K562 (cell line): ENCODE measurements at regions not wholly inside any gene's neighbourhood (a gene's known extent, or its start where the extent isn't known, plus 50 kb on each side); places are given as distances from the start of the nearest gene placed in this dataset.

ENCODE experiments used
- ATAC-seq: fragments of 200-7000 bp; cut with Tn5 transposase; 3 replicates; pipeline ENCODE4 v1.9.1; 2020; ENCODE audit warnings: moderate library complexity
- BruUV-seq: library from RNA; stranded (reverse); fragments of 400-500 nt; replicated peaks from 2 replicates; lab custom pipeline; 2021; lab: Mats Ljungman, UMichigan
- CTCF ChIA-PET: fragments of 300-600 bp; formaldehyde crosslinking; extraction: SDS; loops from one replicate; lab custom pipeline; 2021; ENCODE audit warnings: low intra/inter-chr PET ratio; lab: Yijun Ruan, JAX
- POLR2A ChIA-PET: fragments of 300-600, 350-650 bp; sonication (Branson Sonifier 250); formaldehyde crosslinking; extraction: SDS; loops from one replicate; lab custom pipeline; 2021; ENCODE audit warnings: antibody characterized with exemption, inconsistent platforms; lab: Yijun Ruan, JAX
- DNase-seq, 4 experiments: peaks; one replicate each; pipeline versions ENCODE4 v3.0.0 to v3.0.0-alpha.2; 2011 to 2018; ENCODE audit warnings: low spot score in 3 of 4, mixed read lengths in 3 of 4; ENCODE audit errors: extremely low read depth in 1 of 4
- FAIRE-seq: peaks from 2 replicates; lab custom pipeline; 2011; peaks lifted over from hg19 to GRCh38; lab: Jason Lieb, UNC
- H2AFZ ChIP-seq: 2 replicates; pipeline ENCODE4 v1.6.0; 2011; ENCODE audit warnings: low read depth, low read length, control low read depth, inconsistent platforms
- H3K27ac ChIP-seq: fragments of 200-600 bp; 3 replicates; pipeline ENCODE4 v1.8.0; 2011; ENCODE audit warnings: low read depth, mild to moderate bottlenecking, control low read depth, inconsistent platforms, low read length, moderate library complexity, mixed read lengths; ENCODE audit errors: extremely low read depth
- H3K27me3 ChIP-seq, 2 experiments: fragments of 300-600 bp in 1 of 2; 2 replicates in 1 of 2; 3 replicates in 1 of 2; pipeline versions ENCODE4 v1.6.0 to v1.8.0; 2011; ENCODE audit warnings: inconsistent platforms in 2 of 2, low read length in 2 of 2, mild to moderate bottlenecking in 1 of 2, mixed read lengths in 1 of 2, moderate library complexity in 1 of 2; ENCODE audit not compliant: control insufficient read depth in 2 of 2, insufficient read depth in 2 of 2
- H3K36me3 ChIP-seq: fragments of 300-600 bp; 3 replicates; pipeline ENCODE4 v1.8.0; 2011; ENCODE audit warnings: mild to moderate bottlenecking, low read length, inconsistent platforms; ENCODE audit not compliant: control insufficient read depth, insufficient read depth
- H3K4me1 ChIP-seq, 2 experiments: fragments of 200-600 bp in 1 of 2; replicated peaks in 1 of 2; 2 replicates in 1 of 2; 3 replicates in 1 of 2; pipeline versions ENCODE4 v1.5.1 to v1.8.0; 2011; ENCODE audit warnings: inconsistent platforms in 2 of 2, low read length in 2 of 2, mild to moderate bottlenecking in 1 of 2, mixed read lengths in 1 of 2, moderate library complexity in 1 of 2; ENCODE audit not compliant: control insufficient read depth in 2 of 2, insufficient read depth in 2 of 2
- H3K4me2 ChIP-seq: 2 replicates; pipeline ENCODE4 v1.6.1; 2011; ENCODE audit warnings: low read length, control low read depth, inconsistent platforms, mixed read lengths; ENCODE audit not compliant: insufficient read depth
- H3K4me3 ChIP-seq: fragments of 200-600 bp; sonication (generic), shearing (Covaris generic); 2 replicates; pipeline ENCODE4 v1.5.1; 2016; ENCODE audit warnings: control low read depth, inconsistent platforms
- H3K79me2 ChIP-seq: fragments of 200-600 bp; 3 replicates; pipeline ENCODE4 v1.8.0; 2011; ENCODE audit warnings: low read length, inconsistent platforms; ENCODE audit not compliant: control insufficient read depth, insufficient read depth
- H3K9ac ChIP-seq, 2 experiments: 2 replicates each; pipeline versions ENCODE4 v1.6.0 to v1.6.1; 2011; ENCODE audit warnings: low read depth in 2 of 2, low read length in 2 of 2, control low read depth in 1 of 2, inconsistent platforms in 1 of 2, mild to moderate bottlenecking in 1 of 2, mixed read lengths in 1 of 2; ENCODE audit not compliant: insufficient read depth in 1 of 2
- H3K9me1 ChIP-seq: one replicate; pipeline ENCODE4 v1.6.0; 2011; ENCODE audit warnings: inconsistent platforms, mild to moderate bottlenecking, low read length, moderate library complexity; ENCODE audit not compliant: control insufficient read depth, insufficient read depth
- H3K9me3 ChIP-seq: replicated peaks from 2 replicates; pipeline ENCODE4 v1.5.1; 2011; ENCODE audit warnings: low read depth, low read length, inconsistent platforms; ENCODE audit not compliant: control insufficient read depth, insufficient read depth
- H4K20me1 ChIP-seq: replicated peaks from 2 replicates; pipeline ENCODE4 v1.6.1; 2011; ENCODE audit warnings: low read length, inconsistent platforms, mixed read lengths; ENCODE audit not compliant: control insufficient read depth, insufficient read depth
- CCAR2 ChIP-seq: fragments of 200-400 bp; formaldehyde crosslinking; IDR thresholded peaks from 2 replicates; pipeline ENCODE4 v1.6.1; 2017; ENCODE audit warnings: mild to moderate bottlenecking, low read depth, low read length
- CLOCK ChIP-seq: fragments of 250-450 bp; sonication (Bioruptor Pico); IDR thresholded peaks from 2 replicates; pipeline ENCODE4 v1.4.0; 2020; ENCODE audit warnings: mild to moderate bottlenecking, moderate library complexity, borderline replicate concordance
- WGBS: fragments of 100-300 bp; shearing (Covaris generic); methylation state at CpG from one replicate; pipeline ENCODE4 v1.1.6; 2016; ENCODE audit warnings: low coverage, mixed read lengths; ENCODE audit not compliant: insufficient coverage; ENCODE audit errors: missing lambda C conversion rate; 5-methylcytosine and 5-hydroxymethylcytosine counted together
- in situ Hi-C: fragments of 300-500 bp; cut with MboI; formaldehyde crosslinking; loops from 4 replicates; pipeline ENCODE4 v1.15.0; 2018; ENCODE audit warnings: inconsistent platforms, mixed read lengths
- intact Hi-C: fragments of 100-400 bp; cut with micrococcal nuclease; formaldehyde crosslinking; loops from 2 replicates; pipeline ENCODE4 v1.14.2; 2022
- TF ChIP-seq, protein P1 (sequence below): fragments of 450-650 bp; IDR thresholded peaks from 2 replicates; pipeline ENCODE4 v1.6.1; 2016; ENCODE audit warnings: mild to moderate bottlenecking, moderate library complexity

DNA sequence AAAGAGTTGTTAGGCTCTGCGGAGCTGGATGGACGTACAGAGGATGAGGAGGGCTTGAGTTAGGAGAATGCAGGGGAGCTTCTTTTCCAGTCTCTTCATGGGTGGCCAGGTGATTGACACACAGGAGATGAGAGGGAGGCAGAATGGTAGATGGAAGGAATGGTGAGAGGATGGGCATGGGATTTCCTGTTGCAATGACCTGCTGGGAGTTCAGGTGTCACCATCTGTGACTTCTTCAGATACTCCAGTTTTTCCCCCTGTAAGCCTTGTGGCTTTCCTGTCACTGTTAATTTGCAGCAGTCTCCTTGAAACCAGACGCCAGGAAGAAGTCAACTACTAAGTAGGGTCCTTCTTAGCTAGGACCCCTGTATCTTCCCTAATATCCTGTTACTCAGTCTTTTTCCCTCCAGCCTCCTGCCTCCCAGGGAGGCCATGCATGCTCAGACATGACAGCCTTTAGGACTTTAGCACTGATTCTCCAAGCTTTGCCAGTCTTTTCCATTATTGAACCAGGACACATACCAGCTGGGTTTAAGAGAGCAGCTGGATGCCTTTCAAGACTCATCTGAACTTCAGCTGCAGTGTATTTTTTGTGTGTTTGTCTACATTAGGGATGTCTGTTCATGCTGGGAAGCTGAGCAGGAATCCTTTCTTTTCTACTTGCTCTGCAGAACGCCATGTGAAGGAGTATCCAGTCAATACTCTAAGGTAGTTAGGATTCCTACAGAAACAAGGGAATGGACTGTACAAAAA is 67.2 kb upstream of the CD180 start:
- no peaks in the 10 kb centered on the region for H3K79me2 ChIP-seq
- CTCF ChIA-PET = no interaction called here
- TF ChIP-seq CCAR2 (no peak), CLOCK (CRISPR knock-in tag) (no peak)
- TF ChIP-seq, protein P1, sequence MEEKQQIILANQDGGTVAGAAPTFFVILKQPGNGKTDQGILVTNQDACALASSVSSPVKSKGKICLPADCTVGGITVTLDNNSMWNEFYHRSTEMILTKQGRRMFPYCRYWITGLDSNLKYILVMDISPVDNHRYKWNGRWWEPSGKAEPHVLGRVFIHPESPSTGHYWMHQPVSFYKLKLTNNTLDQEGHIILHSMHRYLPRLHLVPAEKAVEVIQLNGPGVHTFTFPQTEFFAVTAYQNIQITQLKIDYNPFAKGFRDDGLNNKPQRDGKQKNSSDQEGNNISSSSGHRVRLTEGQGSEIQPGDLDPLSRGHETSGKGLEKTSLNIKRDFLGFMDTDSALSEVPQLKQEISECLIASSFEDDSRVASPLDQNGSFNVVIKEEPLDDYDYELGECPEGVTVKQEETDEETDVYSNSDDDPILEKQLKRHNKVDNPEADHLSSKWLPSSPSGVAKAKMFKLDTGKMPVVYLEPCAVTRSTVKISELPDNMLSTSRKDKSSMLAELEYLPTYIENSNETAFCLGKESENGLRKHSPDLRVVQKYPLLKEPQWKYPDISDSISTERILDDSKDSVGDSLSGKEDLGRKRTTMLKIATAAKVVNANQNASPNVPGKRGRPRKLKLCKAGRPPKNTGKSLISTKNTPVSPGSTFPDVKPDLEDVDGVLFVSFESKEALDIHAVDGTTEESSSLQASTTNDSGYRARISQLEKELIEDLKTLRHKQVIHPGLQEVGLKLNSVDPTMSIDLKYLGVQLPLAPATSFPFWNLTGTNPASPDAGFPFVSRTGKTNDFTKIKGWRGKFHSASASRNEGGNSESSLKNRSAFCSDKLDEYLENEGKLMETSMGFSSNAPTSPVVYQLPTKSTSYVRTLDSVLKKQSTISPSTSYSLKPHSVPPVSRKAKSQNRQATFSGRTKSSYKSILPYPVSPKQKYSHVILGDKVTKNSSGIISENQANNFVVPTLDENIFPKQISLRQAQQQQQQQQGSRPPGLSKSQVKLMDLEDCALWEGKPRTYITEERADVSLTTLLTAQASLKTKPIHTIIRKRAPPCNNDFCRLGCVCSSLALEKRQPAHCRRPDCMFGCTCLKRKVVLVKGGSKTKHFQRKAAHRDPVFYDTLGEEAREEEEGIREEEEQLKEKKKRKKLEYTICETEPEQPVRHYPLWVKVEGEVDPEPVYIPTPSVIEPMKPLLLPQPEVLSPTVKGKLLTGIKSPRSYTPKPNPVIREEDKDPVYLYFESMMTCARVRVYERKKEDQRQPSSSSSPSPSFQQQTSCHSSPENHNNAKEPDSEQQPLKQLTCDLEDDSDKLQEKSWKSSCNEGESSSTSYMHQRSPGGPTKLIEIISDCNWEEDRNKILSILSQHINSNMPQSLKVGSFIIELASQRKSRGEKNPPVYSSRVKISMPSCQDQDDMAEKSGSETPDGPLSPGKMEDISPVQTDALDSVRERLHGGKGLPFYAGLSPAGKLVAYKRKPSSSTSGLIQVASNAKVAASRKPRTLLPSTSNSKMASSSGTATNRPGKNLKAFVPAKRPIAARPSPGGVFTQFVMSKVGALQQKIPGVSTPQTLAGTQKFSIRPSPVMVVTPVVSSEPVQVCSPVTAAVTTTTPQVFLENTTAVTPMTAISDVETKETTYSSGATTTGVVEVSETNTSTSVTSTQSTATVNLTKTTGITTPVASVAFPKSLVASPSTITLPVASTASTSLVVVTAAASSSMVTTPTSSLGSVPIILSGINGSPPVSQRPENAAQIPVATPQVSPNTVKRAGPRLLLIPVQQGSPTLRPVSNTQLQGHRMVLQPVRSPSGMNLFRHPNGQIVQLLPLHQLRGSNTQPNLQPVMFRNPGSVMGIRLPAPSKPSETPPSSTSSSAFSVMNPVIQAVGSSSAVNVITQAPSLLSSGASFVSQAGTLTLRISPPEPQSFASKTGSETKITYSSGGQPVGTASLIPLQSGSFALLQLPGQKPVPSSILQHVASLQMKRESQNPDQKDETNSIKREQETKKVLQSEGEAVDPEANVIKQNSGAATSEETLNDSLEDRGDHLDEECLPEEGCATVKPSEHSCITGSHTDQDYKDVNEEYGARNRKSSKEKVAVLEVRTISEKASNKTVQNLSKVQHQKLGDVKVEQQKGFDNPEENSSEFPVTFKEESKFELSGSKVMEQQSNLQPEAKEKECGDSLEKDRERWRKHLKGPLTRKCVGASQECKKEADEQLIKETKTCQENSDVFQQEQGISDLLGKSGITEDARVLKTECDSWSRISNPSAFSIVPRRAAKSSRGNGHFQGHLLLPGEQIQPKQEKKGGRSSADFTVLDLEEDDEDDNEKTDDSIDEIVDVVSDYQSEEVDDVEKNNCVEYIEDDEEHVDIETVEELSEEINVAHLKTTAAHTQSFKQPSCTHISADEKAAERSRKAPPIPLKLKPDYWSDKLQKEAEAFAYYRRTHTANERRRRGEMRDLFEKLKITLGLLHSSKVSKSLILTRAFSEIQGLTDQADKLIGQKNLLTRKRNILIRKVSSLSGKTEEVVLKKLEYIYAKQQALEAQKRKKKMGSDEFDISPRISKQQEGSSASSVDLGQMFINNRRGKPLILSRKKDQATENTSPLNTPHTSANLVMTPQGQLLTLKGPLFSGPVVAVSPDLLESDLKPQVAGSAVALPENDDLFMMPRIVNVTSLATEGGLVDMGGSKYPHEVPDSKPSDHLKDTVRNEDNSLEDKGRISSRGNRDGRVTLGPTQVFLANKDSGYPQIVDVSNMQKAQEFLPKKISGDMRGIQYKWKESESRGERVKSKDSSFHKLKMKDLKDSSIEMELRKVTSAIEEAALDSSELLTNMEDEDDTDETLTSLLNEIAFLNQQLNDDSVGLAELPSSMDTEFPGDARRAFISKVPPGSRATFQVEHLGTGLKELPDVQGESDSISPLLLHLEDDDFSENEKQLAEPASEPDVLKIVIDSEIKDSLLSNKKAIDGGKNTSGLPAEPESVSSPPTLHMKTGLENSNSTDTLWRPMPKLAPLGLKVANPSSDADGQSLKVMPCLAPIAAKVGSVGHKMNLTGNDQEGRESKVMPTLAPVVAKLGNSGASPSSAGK = no peak

More for the DNA sequence above, 67.2 kb upstream of the CD180 start:
- intact Hi-C loops = no loop called here
- no peak overlapping the region for H3K9ac ChIP-seq
- in situ Hi-C loops = no loop called here
- ATAC-seq (no peak), FAIRE-seq (no peak), DNase-seq (no peak)
- no peaks in the 10 kb centered on the region for H3K4me1 ChIP-seq
- H3K4me3 ChIP-seq = no peak overlapping the region
- no peaks in the 10 kb centered on the region for H3K36me3 ChIP-seq
- no peak overlapping the region for H2AFZ ChIP-seq
- no peaks in the 10 kb centered on the region for H3K9me1 ChIP-seq
- H4K20me1 ChIP-seq = no peaks in the 10 kb centered on the region
- H3K27me3 ChIP-seq = no peaks in the 10 kb centered on the region; a peak in 1 of 5 replicates
- no TSS peak for BruUV-seq
- no peak overlapping the region for H3K27ac ChIP-seq
- WGBS = 3% methylated on average over 4 of the region's 4 CpGs
- H3K9me3 ChIP-seq = no peaks in the 10 kb centered on the region
- H3K4me2 ChIP-seq = no peak overlapping the region
- POLR2A ChIA-PET = interaction anchor here (1.3 kb wide), 1 partner anchor 20 kb away, joined by 3 read pairs; no protein-coding TSS in a partner anchor
